B cell (primary cell): ENCODE measurements at regions not wholly inside any gene's neighbourhood (a gene's known extent, or its start where the extent isn't known, plus 50 kb on each side); places are given as distances from the start of the nearest gene placed in this dataset.

Source experiments
- CTCF ChIP-seq: fragments of 200-600 bp; IDR thresholded peaks from one replicate; pipeline ENCODE4 v1.8.0; 2022; ENCODE audit warnings: antibody characterized with exemption, mild to moderate bottlenecking
- EZH2 ChIP-seq: IDR thresholded peaks from 2 replicates; pipeline ENCODE4 v1.6.1; 2012; ENCODE audit warnings: borderline replicate concordance, low read depth, mild to moderate bottlenecking, moderate library complexity, low read length; ENCODE audit not compliant: insufficient read depth, poor library complexity, severe bottlenecking

GRCh38 chr5:172574871-172575223 lies 66.2 kb upstream of the NEURL1B start:
- TF ChIP-seq CTCF, result no peak
- no peak for TF ChIP-seq EZH2
